ENCODE measurements at regions not wholly inside any gene's neighbourhood (a gene's known extent, or its start where the extent isn't known, plus 50 kb on each side); places are given as distances from the start of the nearest gene placed in this dataset.

- no peak for TF ChIP-seq YY1 (IDR thresholded peaks at IDR 0.05; ENCODE audit: insufficient read depth, insufficient read length)
- no peak for TF ChIP-seq SUZ12 (IDR thresholded peaks at IDR 0.05; ENCODE audit: extremely low read depth, insufficient read depth, insufficient read length)
These were observed 466.9 kb upstream of the LRRC4C start for GRCh38 chr11:41926339-41926738.

Measured in NT2/D1 (cell line).